AG09309 (cell line): ENCODE measurements at regions not wholly inside any gene's neighbourhood (a gene's known extent, or its start where the extent isn't known, plus 50 kb on each side); places are given as distances from the start of the nearest gene placed in this dataset.

Source experiments
- DNase-seq: peaks from one replicate; pipeline ENCODE4 v3.0.0-alpha.2; 2010; ENCODE audit warnings: low read depth
- H3K4me3 ChIP-seq: 2 replicates; pipeline ENCODE4 v1.5.1; 2011; ENCODE audit warnings: mild to moderate bottlenecking, low read depth, low read length, moderate library complexity; ENCODE audit not compliant: control insufficient read depth
- TF ChIP-seq, protein P1 (sequence below): IDR thresholded peaks from 2 replicates; pipeline ENCODE4 v1.5.1; 2011; ENCODE audit warnings: mild to moderate bottlenecking, low read depth, low read length, inconsistent platforms; ENCODE audit not compliant: insufficient read depth, control insufficient read depth; ENCODE audit errors: missing control alignments

DNA sequence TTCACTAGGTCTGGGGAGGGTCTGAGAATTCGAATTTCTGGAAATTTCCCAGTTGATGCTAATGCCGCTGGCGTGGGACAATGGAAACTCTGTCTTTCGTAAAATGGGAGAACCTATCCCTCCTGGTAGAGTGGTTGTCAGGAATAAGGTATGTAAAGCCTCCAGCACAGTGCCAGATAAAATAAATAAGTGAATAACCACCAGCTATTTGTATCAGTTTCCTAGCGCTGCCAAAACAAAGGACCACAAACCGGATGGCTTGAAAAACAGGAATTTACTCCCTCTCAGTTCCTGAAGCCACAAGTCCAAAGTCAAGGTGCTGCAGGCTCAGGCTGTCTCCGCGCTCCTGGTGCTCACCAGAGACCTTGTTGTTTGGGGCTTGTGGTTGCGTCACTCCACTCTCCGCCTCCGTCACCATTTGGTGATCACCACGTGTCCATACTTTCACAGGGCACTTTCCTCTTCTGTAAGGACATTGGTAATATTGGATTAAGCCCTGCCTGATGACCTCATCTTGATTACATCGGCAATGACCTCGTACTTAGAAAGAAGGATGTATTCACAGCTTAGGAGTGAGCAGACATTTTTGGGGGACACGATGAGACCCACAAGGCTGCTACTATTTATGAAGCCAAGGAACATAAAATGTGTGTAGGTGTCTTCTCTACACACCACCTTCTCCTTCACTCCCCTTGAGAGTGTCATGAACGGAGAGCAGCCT is 428.5 kb downstream of the IRS2 start:
- TF ChIP-seq, protein P1, sequence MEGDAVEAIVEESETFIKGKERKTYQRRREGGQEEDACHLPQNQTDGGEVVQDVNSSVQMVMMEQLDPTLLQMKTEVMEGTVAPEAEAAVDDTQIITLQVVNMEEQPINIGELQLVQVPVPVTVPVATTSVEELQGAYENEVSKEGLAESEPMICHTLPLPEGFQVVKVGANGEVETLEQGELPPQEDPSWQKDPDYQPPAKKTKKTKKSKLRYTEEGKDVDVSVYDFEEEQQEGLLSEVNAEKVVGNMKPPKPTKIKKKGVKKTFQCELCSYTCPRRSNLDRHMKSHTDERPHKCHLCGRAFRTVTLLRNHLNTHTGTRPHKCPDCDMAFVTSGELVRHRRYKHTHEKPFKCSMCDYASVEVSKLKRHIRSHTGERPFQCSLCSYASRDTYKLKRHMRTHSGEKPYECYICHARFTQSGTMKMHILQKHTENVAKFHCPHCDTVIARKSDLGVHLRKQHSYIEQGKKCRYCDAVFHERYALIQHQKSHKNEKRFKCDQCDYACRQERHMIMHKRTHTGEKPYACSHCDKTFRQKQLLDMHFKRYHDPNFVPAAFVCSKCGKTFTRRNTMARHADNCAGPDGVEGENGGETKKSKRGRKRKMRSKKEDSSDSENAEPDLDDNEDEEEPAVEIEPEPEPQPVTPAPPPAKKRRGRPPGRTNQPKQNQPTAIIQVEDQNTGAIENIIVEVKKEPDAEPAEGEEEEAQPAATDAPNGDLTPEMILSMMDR, result no peak
- H3K4me3 ChIP-seq, result no peak overlapping the region
- DNase-seq, result no peak

DNA sequence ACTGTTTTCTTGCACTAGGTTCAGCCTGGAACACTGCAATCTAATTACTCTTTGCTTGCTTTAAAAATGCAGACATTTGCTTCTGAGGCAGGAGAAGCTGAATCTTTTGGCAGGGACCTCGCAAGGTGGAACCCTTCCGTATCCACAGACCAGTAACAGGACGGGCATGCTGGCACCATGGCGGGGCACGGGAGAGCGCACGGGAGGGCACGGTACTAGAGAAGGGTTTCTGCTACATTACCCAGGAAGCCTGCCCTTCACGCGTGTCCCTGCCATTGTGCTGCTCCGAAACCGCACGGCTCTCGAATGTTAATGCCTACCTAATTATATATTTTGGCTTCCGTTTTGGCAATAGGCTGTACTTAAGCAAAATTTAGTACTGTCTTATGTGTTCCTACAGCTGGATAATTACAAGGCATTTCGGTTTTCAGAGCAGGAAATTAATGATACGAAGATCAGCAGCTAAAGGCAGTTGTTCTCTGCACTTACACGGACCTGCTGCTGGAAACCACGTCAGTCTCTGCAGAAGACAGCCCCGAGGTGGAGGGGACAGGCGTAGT is 430.4 kb downstream of the IRS2 start:
- no peak overlapping the region for H3K4me3 ChIP-seq
- DNase-seq, result no peak

DNA sequence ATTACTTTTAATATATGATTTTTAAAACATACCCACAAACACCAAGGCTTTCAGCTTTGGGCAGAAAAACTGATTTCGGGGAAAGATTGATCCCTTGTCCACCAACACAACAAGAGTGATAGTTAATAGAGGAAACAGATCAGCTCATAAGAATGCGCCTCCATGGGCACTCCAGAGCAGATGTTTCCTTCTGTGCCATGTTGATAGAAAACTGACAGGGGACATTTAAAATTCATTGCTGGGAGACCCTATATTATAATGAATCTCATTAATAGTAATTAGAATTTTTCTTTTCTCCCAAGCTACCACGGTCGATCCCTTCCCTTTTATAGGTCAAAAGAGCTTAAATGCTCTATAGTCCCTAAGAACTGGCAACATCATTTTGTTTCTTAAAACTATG is 431.2 kb downstream of the IRS2 start:
- H3K4me3 ChIP-seq, result no peak overlapping the region
- no peak for DNase-seq
- TF ChIP-seq, protein P1, result no peak

More for the DNA sequence above, 430.4 kb downstream of the IRS2 start:
- TF ChIP-seq, protein P1, result no peak

DNA sequence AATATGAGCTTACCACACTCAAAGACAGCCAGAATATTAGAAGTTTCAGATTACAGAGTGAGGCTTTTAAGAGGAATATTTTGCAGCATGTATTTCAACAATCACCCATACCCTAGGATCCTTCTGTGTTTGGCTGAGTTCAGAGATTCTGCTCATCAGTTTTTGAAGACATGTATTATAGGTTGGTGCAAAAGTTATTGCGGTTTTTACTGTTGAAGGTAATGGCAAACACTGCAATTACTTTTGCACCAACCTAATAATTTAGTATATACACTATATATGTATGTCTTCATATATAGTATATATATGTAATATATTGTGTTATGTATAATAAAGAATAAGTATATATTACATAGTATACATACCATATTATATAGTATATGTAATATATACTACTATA is 435.1 kb downstream of the IRS2 start:
- TF ChIP-seq, protein P1, result no peak
- H3K4me3 ChIP-seq, result no peak overlapping the region
- DNase-seq, result no peak

DNA sequence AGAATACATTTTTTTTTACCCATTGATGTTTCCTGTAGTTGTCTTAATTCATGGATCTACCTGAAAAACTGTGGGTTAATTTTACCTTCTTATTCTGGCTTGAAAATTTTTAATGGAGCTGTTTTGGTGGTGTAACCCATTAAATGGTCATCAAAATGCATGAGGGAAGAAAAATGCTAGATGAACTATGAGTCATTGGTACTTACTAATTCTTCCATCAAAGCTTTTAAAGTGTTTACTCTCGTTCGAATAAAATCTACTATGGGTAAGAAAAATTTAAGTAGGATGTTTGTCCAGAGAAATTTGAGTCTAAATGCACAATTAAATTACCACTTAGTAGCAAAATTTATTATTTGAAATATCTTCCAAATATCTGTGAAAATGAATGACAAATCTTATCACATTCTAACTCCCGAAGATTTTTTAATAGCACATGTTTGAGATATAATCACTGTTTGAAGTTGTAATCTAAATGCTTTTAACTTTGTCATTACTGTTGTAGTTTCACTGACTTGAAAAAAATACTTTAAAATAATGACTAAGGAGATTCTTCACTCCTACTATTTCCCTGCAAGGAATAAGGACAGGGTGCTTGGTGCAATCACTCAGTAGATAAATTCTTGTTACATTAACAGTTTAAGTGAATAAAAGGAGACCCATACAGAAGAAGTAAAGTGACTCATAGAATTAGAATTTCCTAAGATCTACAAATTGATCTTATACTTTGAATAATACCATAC is 437.7 kb downstream of the IRS2 start:
- TF ChIP-seq, protein P1, result no peak
- DNase-seq, result no peak
- H3K4me3 ChIP-seq, result no peak overlapping the region

DNA sequence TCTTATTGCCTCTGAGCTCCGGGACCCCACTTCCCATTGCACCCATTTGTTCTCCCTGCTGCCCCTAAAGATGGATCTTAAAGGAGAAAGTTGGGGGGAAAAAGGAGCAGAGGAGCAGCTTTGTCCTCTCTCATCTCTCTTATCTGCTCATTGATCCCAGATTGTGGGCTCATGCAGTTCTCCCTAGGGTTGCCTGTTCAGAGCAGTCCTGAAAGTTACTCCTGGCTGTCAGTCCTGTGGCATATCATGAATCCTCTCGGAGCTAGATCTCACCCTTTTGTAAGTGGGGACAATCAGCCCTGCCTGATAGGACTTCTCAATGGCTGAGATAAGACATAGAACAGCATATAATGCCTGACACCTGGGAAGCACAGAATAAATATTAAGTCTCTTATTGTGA is 440.3 kb downstream of the IRS2 start:
- TF ChIP-seq, protein P1, result no peak
- H3K4me3 ChIP-seq, result no peak overlapping the region
- no peak for DNase-seq
